ENCODE measurements at regions not wholly inside any gene's neighbourhood (a gene's known extent, or its start where the extent isn't known, plus 50 kb on each side); places are given as distances from the start of the nearest gene placed in this dataset.

- TF ChIP-seq CTCF (IDR thresholded peaks at IDR 0.05) = no peak
- no peak for TF ChIP-seq POLR2A (IDR thresholded peaks at IDR 0.05)
These were observed 304.4 kb downstream of the DUSP6 start for GRCh38 chr12:89047856-89048418.

Measured in gastroesophageal sphincter (tissue), 3 donors.